D721Med (cell line): ENCODE measurements at regions not wholly inside any gene's neighbourhood (a gene's known extent, or its start where the extent isn't known, plus 50 kb on each side); places are given as distances from the start of the nearest gene placed in this dataset.

ENCODE experiments used
- DNase-seq: peaks from one replicate; pipeline ENCODE4 v3.0.0; 2011; ENCODE audit warnings: low spot score; ENCODE audit not compliant: insufficient read length
- FAIRE-seq: peaks from 2 replicates; lab custom pipeline; 2011; peaks lifted over from hg19 to GRCh38; lab: Jason Lieb, UNC
- CTCF ChIP-seq: IDR thresholded peaks from 2 replicates; pipeline ENCODE4 v1.5.1; 2012; ENCODE audit warnings: mild to moderate bottlenecking, control low read depth; ENCODE audit not compliant: insufficient read depth; ENCODE audit errors: missing control alignments

DNA sequence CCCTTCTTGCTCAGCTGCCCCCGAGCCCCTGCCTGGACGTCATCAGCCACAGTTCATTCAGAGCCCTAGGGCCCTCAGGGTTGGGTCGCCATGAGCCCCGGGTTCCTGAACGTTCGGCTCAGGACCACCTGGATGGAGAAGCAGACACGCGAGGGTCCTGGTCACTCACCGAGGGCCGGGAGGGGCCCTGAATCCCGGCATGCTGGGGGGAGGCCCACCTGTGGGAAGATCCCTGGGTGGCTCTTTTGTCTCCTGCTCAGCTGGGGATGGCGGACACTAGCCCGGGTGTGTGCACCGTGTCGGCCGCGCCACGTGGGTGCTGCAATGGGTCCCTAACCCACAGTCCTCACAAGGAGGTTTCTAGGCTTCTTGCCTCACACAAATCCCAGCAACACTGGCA lies 78.1 kb upstream of the TTC34 start:
- FAIRE-seq, result no peak
- no peak for DNase-seq
- TF ChIP-seq CTCF, result no peak

DNA sequence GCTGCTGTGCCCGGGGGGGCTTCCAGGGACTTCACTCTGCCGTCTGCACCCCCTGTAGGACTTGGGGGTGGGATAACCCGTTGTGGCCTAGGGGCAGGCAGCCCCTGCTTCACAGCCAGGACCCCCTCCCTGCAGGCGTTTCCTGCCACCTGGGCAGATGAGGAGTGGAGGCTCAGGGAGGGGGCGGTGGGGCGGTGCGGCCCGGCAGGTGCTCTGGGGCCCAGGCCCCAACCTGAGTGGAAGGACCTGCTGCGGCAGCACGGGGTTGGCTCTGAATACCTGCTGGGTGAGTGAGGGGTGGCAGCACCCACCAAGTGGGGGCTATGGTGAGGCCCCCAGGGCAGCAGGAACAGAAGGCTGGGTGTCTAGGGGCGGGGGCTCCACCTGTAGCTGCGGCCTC lies 78.6 kb upstream of the TTC34 start:
- no peak for FAIRE-seq
- DNase-seq, result no peak
- TF ChIP-seq CTCF, result no peak

DNA sequence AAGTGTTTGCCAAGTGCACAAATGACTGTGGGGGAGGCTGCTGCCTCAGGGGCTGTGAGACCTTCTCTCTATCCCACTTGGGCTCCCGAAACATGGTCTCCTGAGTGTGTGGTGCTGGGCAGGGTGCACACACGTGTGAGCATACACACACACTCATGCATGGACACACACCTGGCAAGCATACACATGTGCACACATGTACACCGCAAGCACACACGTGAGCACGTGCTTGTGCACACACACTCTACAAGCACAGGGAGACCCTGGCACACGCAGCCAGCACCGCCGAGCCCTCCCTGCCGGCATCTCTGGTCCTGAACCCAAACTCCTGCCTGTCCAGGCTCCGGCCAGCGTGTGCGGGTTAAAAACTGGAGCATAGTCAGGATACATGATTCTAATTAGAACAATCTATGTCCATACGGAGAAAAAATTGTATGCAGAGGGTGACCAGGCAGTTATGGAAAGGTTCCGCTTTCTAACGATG lies 79.4 kb upstream of the TTC34 start:
- DNase-seq (no peak), FAIRE-seq (no peak)
- TF ChIP-seq CTCF, result no peak

- FAIRE-seq (no peak), DNase-seq (no peak)
- TF ChIP-seq CTCF, result no peak
These were observed 80.1 kb upstream of the TTC34 start for GRCh38 chr1:2881556-2881955.

DNA sequence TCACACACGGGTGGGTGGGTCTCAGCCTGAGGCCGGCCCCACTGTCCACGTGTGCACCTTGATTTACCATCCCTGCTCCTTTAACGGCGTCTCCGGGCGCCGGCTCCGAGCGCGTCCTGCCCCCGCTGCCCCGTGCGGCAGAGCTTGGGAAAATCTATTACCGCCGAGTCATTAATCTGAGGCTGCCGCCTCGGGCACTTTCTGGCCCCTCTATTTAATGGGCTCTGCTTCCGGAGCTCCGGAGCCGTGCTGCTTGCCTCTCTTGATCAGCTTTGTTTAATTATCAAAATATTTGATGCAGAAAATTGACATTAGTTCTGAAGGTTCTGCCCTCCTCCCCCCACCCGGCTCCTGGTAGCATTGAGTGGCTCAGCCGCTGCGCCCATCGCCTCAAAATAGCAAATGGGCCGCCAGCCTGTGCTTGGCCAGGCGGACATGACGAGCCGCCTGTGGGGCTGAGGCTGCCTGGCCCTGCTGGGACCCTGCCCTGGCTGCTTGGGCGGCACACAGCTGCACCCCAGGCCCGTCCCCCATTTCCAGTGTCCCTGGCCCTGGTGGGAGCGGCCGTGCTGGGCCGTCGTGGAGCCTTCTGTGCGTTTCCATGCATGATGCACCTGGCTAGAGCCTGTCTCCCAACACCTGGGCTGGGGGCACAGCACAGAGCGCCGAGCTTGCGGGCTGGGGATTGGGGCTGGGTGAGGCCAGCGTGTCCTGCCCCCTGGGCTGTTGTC lies 81.6 kb upstream of the TTC34 start:
- DNase-seq (no peak), FAIRE-seq (no peak)
- TF ChIP-seq CTCF, result no peak

- no peak for FAIRE-seq
- no peak for TF ChIP-seq CTCF
- no peak for DNase-seq
These were observed 83.5 kb upstream of the TTC34 start for GRCh38 chr1:2885001-2885400.

DNA sequence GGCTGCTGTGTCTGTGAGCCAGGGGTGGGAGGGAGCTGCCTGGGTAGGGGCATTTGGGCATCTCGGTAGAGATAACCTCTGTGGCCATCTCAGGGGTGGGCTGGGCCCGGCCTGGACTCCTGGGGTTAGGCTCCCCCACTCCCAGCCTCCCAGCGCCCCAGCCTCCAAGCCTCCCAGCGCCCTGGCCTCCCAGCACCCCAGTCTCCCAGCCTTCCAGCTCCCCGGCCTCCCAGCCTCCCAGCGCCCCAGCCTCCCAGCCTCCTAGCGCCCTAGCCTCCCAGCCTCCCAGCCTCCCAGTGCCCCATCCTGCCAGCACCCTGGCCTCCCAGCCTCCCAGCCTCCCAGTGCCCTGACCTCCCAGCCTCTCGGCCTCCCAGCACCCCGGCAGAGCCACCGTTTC lies 85.1 kb upstream of the TTC34 start:
- no peak for DNase-seq
- TF ChIP-seq CTCF, result no peak
- no peak for FAIRE-seq
